Skeletal muscle tissue (tissue), 1 donor: ENCODE measurements at regions not wholly inside any gene's neighbourhood (a gene's known extent, or its start where the extent isn't known, plus 50 kb on each side); places are given as distances from the start of the nearest gene placed in this dataset. TPM values are rescaled to one million over a fixed set of nuclear protein-coding genes. Genes with fewer than 3 reads are reported as not detected.

ENCODE experiments used
- small RNA-seq: library from RNA; depleted of rRNA; stranded (forward); fragments of <200 nt; gene quantifications from one replicate; pipeline ENCODE3, GENCODE V24; 2014

Small RNA genes lying in the stretch of these regions (small RNA-seq; reads per million reads assigned to genes)
- not detected for gene RPS20P10
